GM13976 (cell line): ENCODE measurements at regions not wholly inside any gene's neighbourhood (a gene's known extent, or its start where the extent isn't known, plus 50 kb on each side); places are given as distances from the start of the nearest gene placed in this dataset.

Experiments used
- DNase-seq: peaks from one replicate; pipeline ENCODE4 v3.0.0; 2012; ENCODE audit warnings: low spot score
- in situ Hi-C: fragments of 300-500 bp; cut with MboI; formaldehyde crosslinking; loops from one replicate; pipeline ENCODE4 v1.12.0; 2022; ENCODE audit warnings: low sequenced_read_pairs, mixed read lengths, inconsistent platforms; ENCODE audit not compliant: unreplicated experiment
- TF ChIP-seq, protein P1 (sequence below): IDR thresholded peaks from 2 replicates; pipeline ENCODE4 v1.5.1; 2012; ENCODE audit warnings: borderline replicate concordance, mild to moderate bottlenecking; ENCODE audit not compliant: insufficient read depth; ENCODE audit errors: extremely low read depth, missing control alignments, control extremely low read depth

DNA sequence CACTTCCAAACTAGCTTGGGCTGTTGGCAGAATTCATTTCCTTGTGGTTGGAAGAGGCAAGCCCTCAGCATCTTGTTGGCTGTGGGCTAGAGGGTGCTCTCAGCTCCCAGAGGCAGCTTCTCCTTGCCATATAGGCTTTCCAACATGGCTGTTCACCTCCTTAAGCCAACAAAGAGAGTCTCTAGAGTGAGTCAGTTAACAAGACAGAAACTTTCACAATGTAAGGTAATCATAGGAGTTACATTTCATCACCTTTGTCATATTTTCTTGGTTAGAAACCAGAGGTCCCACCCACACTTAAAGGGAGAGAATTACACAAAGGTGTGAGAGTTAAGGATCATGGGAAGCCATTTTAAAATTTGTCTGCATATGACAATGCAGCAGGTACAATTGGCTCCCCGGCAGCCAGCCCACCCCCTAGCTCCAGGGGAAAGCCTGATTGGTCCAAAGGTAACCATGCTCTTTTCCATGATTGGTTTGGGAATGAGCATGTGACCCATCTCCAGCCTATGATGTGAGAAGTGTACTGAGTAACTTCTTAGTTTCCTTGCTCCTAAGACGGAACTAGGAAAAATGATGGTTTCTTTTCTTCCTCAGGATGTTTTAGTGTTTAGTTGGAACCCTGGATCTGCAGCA is 109.8 kb upstream of the MSX2 start:
- TF ChIP-seq, protein P1, sequence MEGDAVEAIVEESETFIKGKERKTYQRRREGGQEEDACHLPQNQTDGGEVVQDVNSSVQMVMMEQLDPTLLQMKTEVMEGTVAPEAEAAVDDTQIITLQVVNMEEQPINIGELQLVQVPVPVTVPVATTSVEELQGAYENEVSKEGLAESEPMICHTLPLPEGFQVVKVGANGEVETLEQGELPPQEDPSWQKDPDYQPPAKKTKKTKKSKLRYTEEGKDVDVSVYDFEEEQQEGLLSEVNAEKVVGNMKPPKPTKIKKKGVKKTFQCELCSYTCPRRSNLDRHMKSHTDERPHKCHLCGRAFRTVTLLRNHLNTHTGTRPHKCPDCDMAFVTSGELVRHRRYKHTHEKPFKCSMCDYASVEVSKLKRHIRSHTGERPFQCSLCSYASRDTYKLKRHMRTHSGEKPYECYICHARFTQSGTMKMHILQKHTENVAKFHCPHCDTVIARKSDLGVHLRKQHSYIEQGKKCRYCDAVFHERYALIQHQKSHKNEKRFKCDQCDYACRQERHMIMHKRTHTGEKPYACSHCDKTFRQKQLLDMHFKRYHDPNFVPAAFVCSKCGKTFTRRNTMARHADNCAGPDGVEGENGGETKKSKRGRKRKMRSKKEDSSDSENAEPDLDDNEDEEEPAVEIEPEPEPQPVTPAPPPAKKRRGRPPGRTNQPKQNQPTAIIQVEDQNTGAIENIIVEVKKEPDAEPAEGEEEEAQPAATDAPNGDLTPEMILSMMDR, result no peak
- in situ Hi-C loops, result no loop called here
- no peak for DNase-seq

DNA sequence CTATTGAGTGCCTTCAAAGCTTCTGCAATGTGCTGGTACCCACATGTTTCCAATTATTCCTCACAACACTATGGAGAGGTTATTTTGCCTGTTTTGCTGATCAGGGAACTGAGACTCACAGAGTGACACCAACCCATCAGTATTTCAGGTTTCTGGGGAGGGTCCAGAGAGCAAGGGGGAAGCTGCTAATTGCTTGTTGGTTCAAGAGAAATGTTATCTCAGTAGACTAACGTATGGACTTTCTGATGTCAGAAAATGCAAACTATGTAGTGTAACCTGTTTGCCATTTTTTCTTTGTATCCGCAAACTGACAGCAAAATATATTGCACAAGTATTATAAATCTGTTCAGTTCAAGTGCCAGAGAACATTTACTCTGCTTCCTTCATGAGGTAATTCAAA is 108.3 kb upstream of the MSX2 start:
- in situ Hi-C loops, result no loop called here
- TF ChIP-seq, protein P1, result no peak
- no peak for DNase-seq

DNA sequence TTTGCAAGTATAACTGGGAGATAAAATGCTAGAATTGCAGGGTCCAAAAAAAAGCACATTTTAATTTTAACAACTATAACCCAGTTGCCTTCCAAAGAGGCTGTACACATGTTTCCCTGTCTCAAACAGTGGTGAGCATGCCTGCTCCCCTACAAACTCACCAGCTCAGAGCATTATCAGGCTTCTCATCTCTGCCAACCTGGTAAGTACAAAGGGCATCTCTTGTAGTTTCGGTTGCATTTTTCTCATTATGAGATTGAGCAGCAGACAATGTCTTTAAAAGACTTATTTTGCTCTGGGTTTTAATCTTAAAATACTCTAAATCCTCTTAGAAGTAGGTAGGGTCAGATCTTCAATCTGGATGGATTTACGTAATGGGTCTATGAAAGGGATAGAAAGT is 107.1 kb upstream of the MSX2 start:
- in situ Hi-C loops, result no loop called here
- TF ChIP-seq, protein P1, result no peak

DNA sequence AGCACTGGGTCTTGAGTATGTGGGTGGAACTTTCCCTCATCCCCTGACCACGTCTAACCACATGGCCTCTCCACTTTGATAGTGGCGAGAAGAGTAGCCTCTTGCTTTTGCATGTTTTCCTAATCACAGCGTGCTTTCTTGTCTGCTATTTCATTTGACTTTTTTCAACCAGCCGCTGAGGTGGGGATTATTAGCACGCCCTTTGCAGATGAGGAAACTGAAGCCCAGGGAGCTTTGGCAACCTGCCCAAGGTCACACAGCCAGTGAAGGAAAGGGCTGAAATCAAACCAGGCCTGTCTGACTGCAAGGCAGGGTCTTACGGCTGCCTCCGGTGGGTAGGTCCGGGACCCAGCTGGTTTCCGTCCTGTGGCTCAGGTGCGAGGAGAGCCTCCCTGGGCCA is 106.5 kb upstream of the MSX2 start:
- DNase-seq, result no peak
- in situ Hi-C loops, result no loop called here
- TF ChIP-seq, protein P1, result no peak

More for the DNA sequence above, 107.1 kb upstream of the MSX2 start:
- no peak for DNase-seq

DNA sequence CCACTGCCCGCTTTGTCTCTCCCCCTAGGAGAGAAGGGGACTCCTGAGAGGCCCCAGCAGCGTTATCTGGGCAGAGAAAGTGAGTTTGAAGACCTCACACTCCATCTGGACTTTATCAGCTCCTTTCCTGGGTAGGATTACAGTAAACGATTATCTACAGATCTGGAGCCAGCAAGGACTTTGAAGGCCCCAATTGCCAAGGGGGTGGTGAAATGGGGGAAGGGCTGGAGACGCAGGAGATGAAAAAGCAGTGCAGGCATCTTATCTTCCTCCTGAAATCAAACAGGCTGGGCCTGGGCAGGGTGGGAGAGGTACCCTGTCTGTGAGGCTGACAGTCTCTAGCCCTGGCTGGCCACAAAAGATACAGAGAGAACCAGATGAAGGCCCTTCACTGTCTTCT is 105.8 kb upstream of the MSX2 start:
- TF ChIP-seq, protein P1, result no peak
- no peak for DNase-seq
- in situ Hi-C loops, result no loop called here

DNA sequence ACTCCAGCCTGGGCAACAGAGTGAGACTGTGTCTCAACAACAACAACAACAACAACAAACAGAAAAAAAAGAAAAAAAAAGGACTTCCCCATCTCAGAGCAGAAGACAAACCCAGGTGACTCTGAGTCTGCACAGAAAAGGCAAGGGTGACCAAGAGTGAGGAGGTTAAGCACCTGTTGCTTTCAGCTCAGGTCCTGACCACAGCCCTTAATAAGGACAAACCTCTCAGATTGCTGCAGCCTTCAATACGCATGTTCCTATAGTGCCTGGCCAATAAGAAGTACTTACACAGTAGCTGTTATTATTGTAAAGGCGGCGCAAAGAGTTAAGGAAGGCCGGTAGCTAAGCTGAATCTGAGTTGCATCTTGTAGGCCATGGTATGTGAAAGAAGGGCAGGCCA is 102.3 kb upstream of the MSX2 start:
- DNase-seq, result no peak
- in situ Hi-C loops, result no loop called here
- TF ChIP-seq, protein P1, result no peak
